ENCODE measurements at regions not wholly inside any gene's neighbourhood (a gene's known extent, or its start where the extent isn't known, plus 50 kb on each side); places are given as distances from the start of the nearest gene placed in this dataset.
A peak's percentile ranks its signal among the peaks of the same experiment; 100 is the strongest.

GRCh38 chr6:122859676-122860075 is 70.6 kb downstream of the SMPDL3A start:
- 81 to 85% (median 85%) methylated on average over 6 of the region's 6 CpGs for WGBS, 3 donors
- peaks cover 0 to 3% (median 0%) of the 10 kb centered on the region in 3 donors for H3K27me3 ChIP-seq (ENCODE audit: control insufficient read depth in 3 of 3, insufficient read depth in 3 of 3, low read length in 3 of 3)
- FAIRE-seq, result no peak

GRCh38 chr6:122861594-122861993 is 72.5 kb downstream of the SMPDL3A start:
- Histone ChIP-seq H3K9me3 (ENCODE audit: control insufficient read depth in 2 of 2, insufficient read depth in 1 of 2, low read depth in 1 of 2, low read length in 1 of 2) (no peaks in the 10 kb centered on the region), H3K27me3 (ENCODE audit: control insufficient read depth in 3 of 3, insufficient read depth in 3 of 3, low read length in 3 of 3) (no peaks in the 10 kb centered on the region), H3K27ac (ENCODE audit: low read depth in 1 of 3, low read length in 2 of 3) (no peak overlapping the region), H3K4me3 (ENCODE audit: low read depth in 1 of 3, low read length in 3 of 3) (no peak overlapping the region), H3K36me3 (ENCODE audit: control insufficient read depth in 3 of 3, insufficient read depth in 2 of 3, low read depth in 1 of 3, low read length in 3 of 3) (no peaks in the 10 kb centered on the region), H3K4me1 (ENCODE audit: control insufficient read depth in 3 of 3, insufficient read depth in 2 of 3, low read depth in 1 of 3, low read length in 2 of 3) (no peaks in the 10 kb centered on the region)
- WGBS, 3 donors, result 39 to 41% (median 40%) methylated on average over 1 of the region's 1 CpG
- FAIRE-seq (no peak), DNase-seq (no peak)

More at GRCh38 chr6:122859676-122860075, 70.6 kb downstream of the SMPDL3A start:
- H3K36me3 ChIP-seq (ENCODE audit: control insufficient read depth in 3 of 3, insufficient read depth in 2 of 3, low read depth in 1 of 3, low read length in 3 of 3), result no peaks in the 10 kb centered on the region
- H3K4me1 ChIP-seq (ENCODE audit: control insufficient read depth in 3 of 3, insufficient read depth in 2 of 3, low read depth in 1 of 3, low read length in 2 of 3), result no peaks in the 10 kb centered on the region
- H3K27ac ChIP-seq (ENCODE audit: low read depth in 1 of 3, low read length in 2 of 3), result no peak overlapping the region
- H3K4me3 ChIP-seq (ENCODE audit: low read depth in 1 of 3, low read length in 3 of 3), result no peak overlapping the region
- H3K9me3 ChIP-seq (ENCODE audit: control insufficient read depth in 2 of 2, insufficient read depth in 1 of 2, low read depth in 1 of 2, low read length in 1 of 2), result no peaks in the 10 kb centered on the region
- DNase-seq, result no peak

DNA sequence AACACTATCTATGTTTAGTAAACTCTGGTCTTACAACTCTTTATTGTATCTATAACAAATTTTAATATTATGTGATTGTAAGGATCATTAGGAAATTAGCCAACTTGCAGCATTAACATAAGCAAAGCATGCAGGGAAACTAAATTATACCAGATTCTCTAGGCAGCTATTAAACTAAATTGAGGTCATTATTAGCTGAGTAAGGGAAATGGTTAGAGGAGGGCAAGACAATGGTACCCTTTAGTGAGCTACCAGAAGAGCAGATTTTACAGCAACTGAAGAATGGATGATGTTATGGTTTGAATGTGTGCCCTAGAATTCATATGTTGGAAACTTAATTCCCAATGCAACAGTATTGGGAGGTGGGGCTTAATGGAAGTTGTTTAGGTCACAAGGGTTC is 79.1 kb downstream of the SMPDL3A start:
- H3K36me3 ChIP-seq (ENCODE audit: control insufficient read depth in 3 of 3, insufficient read depth in 2 of 3, low read depth in 1 of 3, low read length in 3 of 3), result no peaks in the 10 kb centered on the region
- DNase-seq, result no peak
- no peak for FAIRE-seq
- H3K27me3 ChIP-seq (ENCODE audit: control insufficient read depth in 3 of 3, insufficient read depth in 3 of 3, low read length in 3 of 3), result no peaks in the 10 kb centered on the region
- no peak overlapping the region for H3K27ac ChIP-seq (ENCODE audit: low read depth in 1 of 3, low read length in 2 of 3)
- no peak overlapping the region for H3K4me3 ChIP-seq (ENCODE audit: low read depth in 1 of 3, low read length in 3 of 3)
- no peaks in the 10 kb centered on the region for H3K9me3 ChIP-seq (ENCODE audit: control insufficient read depth in 2 of 2, insufficient read depth in 1 of 2, low read depth in 1 of 2, low read length in 1 of 2)
- no peaks in the 10 kb centered on the region for H3K4me1 ChIP-seq (ENCODE audit: control insufficient read depth in 3 of 3, insufficient read depth in 2 of 3, low read depth in 1 of 3, low read length in 2 of 3)

GRCh38 chr6:122869437-122870024 is 80.5 kb downstream of the SMPDL3A start:
- DNase-seq (peak; percentile 60 to 72), FAIRE-seq (no peak)
- Histone ChIP-seq H3K36me3 (ENCODE audit: control insufficient read depth in 3 of 3, insufficient read depth in 2 of 3, low read depth in 1 of 3, low read length in 3 of 3) (no peaks in the 10 kb centered on the region), H3K4me3 (ENCODE audit: low read depth in 1 of 3, low read length in 3 of 3) (no peak overlapping the region), H3K4me1 (ENCODE audit: control insufficient read depth in 3 of 3, insufficient read depth in 2 of 3, low read depth in 1 of 3, low read length in 2 of 3) (no peaks in the 10 kb centered on the region), H3K27me3 (ENCODE audit: control insufficient read depth in 3 of 3, insufficient read depth in 3 of 3, low read length in 3 of 3) (no peaks in the 10 kb centered on the region), H3K9me3 (ENCODE audit: control insufficient read depth in 2 of 2, insufficient read depth in 1 of 2, low read depth in 1 of 2, low read length in 1 of 2) (no peaks in the 10 kb centered on the region), H3K27ac (ENCODE audit: low read depth in 1 of 3, low read length in 2 of 3) (no peak overlapping the region)

GRCh38 chr6:122871079-122871478 is 82.0 kb downstream of the SMPDL3A start:
- no peaks in the 10 kb centered on the region for H3K4me1 ChIP-seq (ENCODE audit: control insufficient read depth in 3 of 3, insufficient read depth in 2 of 3, low read depth in 1 of 3, low read length in 2 of 3)
- no peaks in the 10 kb centered on the region for H3K27me3 ChIP-seq (ENCODE audit: control insufficient read depth in 3 of 3, insufficient read depth in 3 of 3, low read length in 3 of 3)
- H3K36me3 ChIP-seq (ENCODE audit: control insufficient read depth in 3 of 3, insufficient read depth in 2 of 3, low read depth in 1 of 3, low read length in 3 of 3), result no peaks in the 10 kb centered on the region
- no peak overlapping the region for H3K27ac ChIP-seq (ENCODE audit: low read depth in 1 of 3, low read length in 2 of 3)
- no peak overlapping the region for H3K4me3 ChIP-seq (ENCODE audit: low read depth in 1 of 3, low read length in 3 of 3)
- WGBS, 3 donors, result 79 to 90% (median 83%) methylated on average over 1 of the region's 1 CpG
- no peaks in the 10 kb centered on the region for H3K9me3 ChIP-seq (ENCODE audit: control insufficient read depth in 2 of 2, insufficient read depth in 1 of 2, low read depth in 1 of 2, low read length in 1 of 2)
- DNase-seq (no peak), FAIRE-seq (no peak)

GRCh38 chr6:122872311-122872710 is 83.3 kb downstream of the SMPDL3A start:
- no peak overlapping the region for H3K27ac ChIP-seq (ENCODE audit: low read depth in 1 of 3, low read length in 2 of 3)
- WGBS, 3 donors, result 49 to 78% (median 65%) methylated on average over 4 of the region's 4 CpGs
- no peaks in the 10 kb centered on the region for H3K9me3 ChIP-seq (ENCODE audit: control insufficient read depth in 2 of 2, insufficient read depth in 1 of 2, low read depth in 1 of 2, low read length in 1 of 2)
- DNase-seq (no peak), FAIRE-seq (no peak)
- H3K27me3 ChIP-seq (ENCODE audit: control insufficient read depth in 3 of 3, insufficient read depth in 3 of 3, low read length in 3 of 3), result no peaks in the 10 kb centered on the region
- no peaks in the 10 kb centered on the region for H3K4me1 ChIP-seq (ENCODE audit: control insufficient read depth in 3 of 3, insufficient read depth in 2 of 3, low read depth in 1 of 3, low read length in 2 of 3)
- no peaks in the 10 kb centered on the region for H3K36me3 ChIP-seq (ENCODE audit: control insufficient read depth in 3 of 3, insufficient read depth in 2 of 3, low read depth in 1 of 3, low read length in 3 of 3)
- no peak overlapping the region for H3K4me3 ChIP-seq (ENCODE audit: low read depth in 1 of 3, low read length in 3 of 3)

DNA sequence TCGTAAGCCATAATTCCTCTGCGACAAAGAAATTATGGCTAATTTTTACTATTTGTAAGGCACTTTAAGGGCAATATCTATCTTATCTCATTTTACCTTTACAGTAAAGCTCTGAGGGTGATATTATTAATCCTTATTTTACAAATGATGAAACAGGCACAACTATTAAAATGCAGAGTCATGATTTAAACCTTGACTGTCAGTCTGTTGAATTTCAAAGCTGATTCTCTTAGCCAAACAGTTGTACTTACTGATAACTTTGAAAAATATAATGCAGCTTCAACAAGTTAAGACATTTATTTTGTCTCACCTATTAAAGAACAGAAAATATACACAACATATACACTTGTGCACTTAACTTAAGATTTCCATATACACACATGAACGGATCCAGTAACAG is 88.2 kb downstream of the SMPDL3A start:
- no peak overlapping the region for H3K27ac ChIP-seq (ENCODE audit: low read depth in 1 of 3, low read length in 2 of 3)
- no peak for FAIRE-seq
- WGBS, 3 donors, result 83 to 89% (median 88%) methylated on average over 3 of the region's 3 CpGs

DNA sequence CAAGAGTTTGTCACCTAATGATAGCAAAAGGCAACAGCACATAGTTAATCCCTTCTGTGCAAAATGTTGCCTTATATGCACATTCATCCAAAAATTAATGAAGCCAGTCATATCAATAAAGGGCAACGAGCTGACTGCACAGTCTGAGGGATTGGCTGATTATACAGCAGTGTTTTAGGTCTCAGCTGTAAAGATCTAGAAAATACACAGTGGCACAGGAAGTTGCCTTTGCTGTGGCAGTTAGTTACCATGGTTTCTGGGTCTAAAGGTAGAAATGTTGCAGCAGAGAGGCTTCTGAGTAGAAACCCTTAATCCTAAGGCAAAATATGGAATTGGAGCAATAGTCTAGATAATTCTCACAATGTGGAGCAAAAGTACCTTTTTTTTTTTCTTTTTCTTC is 89.7 kb downstream of the SMPDL3A start:
- no peaks in the 10 kb centered on the region for H3K27me3 ChIP-seq (ENCODE audit: control insufficient read depth in 3 of 3, insufficient read depth in 3 of 3, low read length in 3 of 3)
- H3K9me3 ChIP-seq (ENCODE audit: control insufficient read depth in 2 of 2, insufficient read depth in 1 of 2, low read depth in 1 of 2, low read length in 1 of 2), result no peaks in the 10 kb centered on the region
- no peak overlapping the region for H3K27ac ChIP-seq (ENCODE audit: low read depth in 1 of 3, low read length in 2 of 3)
- WGBS, 3 donors, result 0 to 25% (median 5%) methylated on average over 1 of the region's 1 CpG
- no peaks in the 10 kb centered on the region for H3K4me1 ChIP-seq (ENCODE audit: control insufficient read depth in 3 of 3, insufficient read depth in 2 of 3, low read depth in 1 of 3, low read length in 2 of 3)
- DNase-seq (peak in 1 of 2 donors; percentile 70), FAIRE-seq (no peak)
- no peaks in the 10 kb centered on the region for H3K36me3 ChIP-seq (ENCODE audit: control insufficient read depth in 3 of 3, insufficient read depth in 2 of 3, low read depth in 1 of 3, low read length in 3 of 3)
- no peak overlapping the region for H3K4me3 ChIP-seq (ENCODE audit: low read depth in 1 of 3, low read length in 3 of 3)

More for the DNA sequence above, 88.2 kb downstream of the SMPDL3A start:
- Histone ChIP-seq H3K4me3 (ENCODE audit: low read depth in 1 of 3, low read length in 3 of 3) (no peak overlapping the region), H3K36me3 (ENCODE audit: control insufficient read depth in 3 of 3, insufficient read depth in 2 of 3, low read depth in 1 of 3, low read length in 3 of 3) (no peaks in the 10 kb centered on the region), H3K9me3 (ENCODE audit: control insufficient read depth in 2 of 2, insufficient read depth in 1 of 2, low read depth in 1 of 2, low read length in 1 of 2) (no peaks in the 10 kb centered on the region), H3K4me1 (ENCODE audit: control insufficient read depth in 3 of 3, insufficient read depth in 2 of 3, low read depth in 1 of 3, low read length in 2 of 3) (no peaks in the 10 kb centered on the region), H3K27me3 (ENCODE audit: control insufficient read depth in 3 of 3, insufficient read depth in 3 of 3, low read length in 3 of 3) (no peaks in the 10 kb centered on the region)
- no peak for DNase-seq

DNA sequence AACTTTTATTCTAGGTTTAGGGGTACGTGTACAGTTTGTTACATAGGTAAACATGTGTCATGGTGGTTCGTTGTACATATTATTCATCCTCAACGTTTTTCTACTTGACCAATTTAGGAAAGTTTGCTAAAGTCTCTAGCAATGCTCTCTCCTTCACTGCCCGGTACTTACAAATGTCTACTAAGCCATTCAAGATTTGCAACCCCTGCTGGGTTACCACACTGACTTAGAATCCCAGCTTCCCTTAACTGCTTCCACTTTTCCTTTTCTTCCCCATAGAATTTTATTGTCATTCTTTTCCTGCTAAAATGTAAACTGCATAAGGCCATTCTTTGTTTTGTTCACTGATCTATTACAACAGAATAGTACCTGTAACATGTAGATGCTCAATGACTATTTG is 97.4 kb downstream of the SMPDL3A start:
- H3K27me3 ChIP-seq (ENCODE audit: control insufficient read depth in 3 of 3, insufficient read depth in 3 of 3, low read length in 3 of 3), result no peaks in the 10 kb centered on the region
- WGBS, 3 donors, result 54 to 62% (median 62%) methylated on average over 4 of the region's 4 CpGs
- H3K27ac ChIP-seq (ENCODE audit: low read depth in 1 of 3, low read length in 2 of 3), result no peak overlapping the region
- no peak for FAIRE-seq
- no peaks in the 10 kb centered on the region for H3K36me3 ChIP-seq (ENCODE audit: control insufficient read depth in 3 of 3, insufficient read depth in 2 of 3, low read depth in 1 of 3, low read length in 3 of 3)
- no peak overlapping the region for H3K4me3 ChIP-seq (ENCODE audit: low read depth in 1 of 3, low read length in 3 of 3)
- no peaks in the 10 kb centered on the region for H3K9me3 ChIP-seq (ENCODE audit: control insufficient read depth in 2 of 2, insufficient read depth in 1 of 2, low read depth in 1 of 2, low read length in 1 of 2)
- no peaks in the 10 kb centered on the region for H3K4me1 ChIP-seq (ENCODE audit: control insufficient read depth in 3 of 3, insufficient read depth in 2 of 3, low read depth in 1 of 3, low read length in 2 of 3)
- DNase-seq, result no peak
